Gastrocnemius medialis (tissue), 4 donors: ENCODE measurements at regions not wholly inside any gene's neighbourhood (a gene's known extent, or its start where the extent isn't known, plus 50 kb on each side); places are given as distances from the start of the nearest gene placed in this dataset.

Source experiments
- ATAC-seq, 2 donors: fragments of 150-250 bp; one replicate each; pipeline ENCODE4 v1.9.1; 2016
- DNase-seq, 2 donors: peaks; one replicate each; pipeline ENCODE4 v3.0.0-alpha.2; 2019
- H3K27ac ChIP-seq, 4 donors: fragments of 200-600 bp; sonication (generic); 1 replicate in 1 of 4; 2 replicates in 3 of 4; pipeline ENCODE4 v1.5.1; 2016 to 2018; ENCODE audit warnings: mild to moderate bottlenecking in 2 of 4, moderate library complexity in 1 of 4
- H3K27me3 ChIP-seq, 3 donors: fragments of 200-600 bp; sonication (generic) in 2 of 3; 1 replicate in 1 of 3; 2 replicates in 2 of 3; pipeline versions ENCODE4 v1.5.1 to v1.6.0; 2016 to 2019; ENCODE audit warnings: mild to moderate bottlenecking in 1 of 3, moderate library complexity in 1 of 3
- H3K36me3 ChIP-seq, 2 donors: fragments of 200-600 bp; sonication (generic) in 1 of 2; one replicate each; pipeline ENCODE4 v1.5.1; 2017 to 2018
- H3K4me1 ChIP-seq, 2 donors: fragments of 200-600 bp; sonication (generic) in 1 of 2; one replicate each; pipeline ENCODE4 v1.5.1; 2016 to 2017; ENCODE audit warnings: mild to moderate bottlenecking in 2 of 2
- H3K4me3 ChIP-seq, 4 donors: fragments of 200-600 bp; sonication (generic) in 3 of 4; 1 replicate in 1 of 4; 2 replicates in 3 of 4; pipeline ENCODE4 v1.5.1; 2016 to 2019; ENCODE audit warnings: mild to moderate bottlenecking in 2 of 4
- H3K9me3 ChIP-seq, 3 donors: fragments of 200-600 bp; sonication (generic) in 2 of 3; 1 replicate in 1 of 3; 2 replicates in 2 of 3; pipeline ENCODE4 v1.5.1; 2016 to 2019
- CTCF ChIP-seq, 5 experiments: fragments of 450-650 bp in 3 of 5; fragments of 200-600 bp in 2 of 5; sonication (generic) in 2 of 5; IDR thresholded peaks in 4 of 5; conservative IDR thresholded peaks in 1 of 5; 1 replicate in 4 of 5; 2 replicates in 1 of 5; pipeline ENCODE4 v1.5.1; 2016 to 2019; ENCODE audit warnings: antibody characterized with exemption in 5 of 5, mild to moderate bottlenecking in 3 of 5, moderate library complexity in 3 of 5
- POLR2A ChIP-seq, 2 donors: fragments of 450-650 bp; IDR thresholded peaks; one replicate each; pipeline ENCODE4 v1.6.1; 2017; ENCODE audit warnings: antibody characterized with exemption in 2 of 2, mild to moderate bottlenecking in 2 of 2, moderate library complexity in 2 of 2
- in situ Hi-C, 4 donors: fragments of 200-750 bp; cut with MboI; loops; one replicate each; pipeline versions ENCODE4 v1.15.0 to v1.8.0; 2017; ENCODE audit warnings: low sequenced_read_pairs in 4 of 4
- intact Hi-C: fragments of 100-400 bp; cut with DNase I; formaldehyde crosslinking; loops from one replicate; pipeline ENCODE4 v1.15.1; 2023; ENCODE audit warnings: low total_unique reads

- no peak for TF ChIP-seq CTCF (IDR thresholded peaks at IDR 0.05 in 4 of 5, conservative IDR thresholded peaks at IDR 0.05 in 1 of 5)
- no peak for TF ChIP-seq POLR2A (IDR thresholded peaks at IDR 0.05)
- Histone ChIP-seq H3K27ac (no peak overlapping the region), H3K27me3 (no peaks in the 10 kb centered on the region), H3K4me1 (no peaks in the 10 kb centered on the region), H3K36me3 (no peaks in the 10 kb centered on the region), H3K4me3 (no peak overlapping the region), H3K9me3 (no peaks in the 10 kb centered on the region)
- intact Hi-C loops (no loop called here), in situ Hi-C loops (no loop called here)
- ATAC-seq (no peak), DNase-seq (no peak)
These were observed 1231.3 kb upstream of the ADGRL3 start for GRCh38 chr4:59968796-59969195.

- no peaks in the 10 kb centered on the region for H3K9me3 ChIP-seq
- DNase-seq (no peak), ATAC-seq (no peak)
- no peaks in the 10 kb centered on the region for H3K36me3 ChIP-seq
- in situ Hi-C loops (no loop called here), intact Hi-C loops (no loop called here)
- H3K4me1 ChIP-seq: no peaks in the 10 kb centered on the region
- no peak overlapping the region for H3K27ac ChIP-seq
- H3K4me3 ChIP-seq: no peak overlapping the region
- TF ChIP-seq POLR2A (IDR thresholded peaks at IDR 0.05) (no peak), CTCF (IDR thresholded peaks at IDR 0.05 in 4 of 5, conservative IDR thresholded peaks at IDR 0.05 in 1 of 5) (no peak)
- no peaks in the 10 kb centered on the region for H3K27me3 ChIP-seq
These were observed 1230.2 kb upstream of the ADGRL3 start for GRCh38 chr4:59969909-59970308.

- no peak for DNase-seq
- TF ChIP-seq POLR2A (IDR thresholded peaks at IDR 0.05): no peak
- no peak for TF ChIP-seq CTCF (IDR thresholded peaks at IDR 0.05 in 4 of 5, conservative IDR thresholded peaks at IDR 0.05 in 1 of 5)
- no peaks in the 10 kb centered on the region for H3K4me1 ChIP-seq
- H3K9me3 ChIP-seq: no peaks in the 10 kb centered on the region
- H3K27me3 ChIP-seq: no peaks in the 10 kb centered on the region
- no peak overlapping the region for H3K4me3 ChIP-seq
- H3K27ac ChIP-seq: no peak overlapping the region
- H3K36me3 ChIP-seq: no peaks in the 10 kb centered on the region
- intact Hi-C loops: no loop called here
- in situ Hi-C loops: no loop called here
- ATAC-seq: no peak
These were observed 1228.2 kb upstream of the ADGRL3 start for GRCh38 chr4:59971952-59972351.

GRCh38 chr4:59973492-59973891 is 1226.6 kb upstream of the ADGRL3 start:
- TF ChIP-seq POLR2A (IDR thresholded peaks at IDR 0.05) (no peak), CTCF (IDR thresholded peaks at IDR 0.05 in 4 of 5, conservative IDR thresholded peaks at IDR 0.05 in 1 of 5) (no peak)
- no peak for DNase-seq
- no peak for ATAC-seq
- Histone ChIP-seq H3K4me1 (no peaks in the 10 kb centered on the region), H3K4me3 (no peak overlapping the region), H3K27me3 (no peaks in the 10 kb centered on the region), H3K27ac (no peak overlapping the region), H3K36me3 (no peaks in the 10 kb centered on the region), H3K9me3 (no peaks in the 10 kb centered on the region)
- in situ Hi-C loops: no loop called here
- intact Hi-C loops: no loop called here

GRCh38 chr4:59979061-59979460 is 1221.1 kb upstream of the ADGRL3 start:
- TF ChIP-seq CTCF (IDR thresholded peaks at IDR 0.05 in 4 of 5, conservative IDR thresholded peaks at IDR 0.05 in 1 of 5) (no peak), POLR2A (IDR thresholded peaks at IDR 0.05) (no peak)
- in situ Hi-C loops (no loop called here), intact Hi-C loops (no loop called here)
- DNase-seq (no peak), ATAC-seq (no peak)
- Histone ChIP-seq H3K27me3 (no peaks in the 10 kb centered on the region), H3K36me3 (no peaks in the 10 kb centered on the region), H3K4me1 (no peaks in the 10 kb centered on the region), H3K9me3 (no peaks in the 10 kb centered on the region), H3K27ac (no peak overlapping the region), H3K4me3 (no peak overlapping the region)
